GM19023 (cell line): ENCODE measurements at regions not wholly inside any gene's neighbourhood (a gene's known extent, or its start where the extent isn't known, plus 50 kb on each side); places are given as distances from the start of the nearest gene placed in this dataset.
"Not testable (repeated sequence)": the region's sequence is repeated elsewhere in the genome, so short reads cannot be mapped to it uniquely, and the experiment has no call there.

ENCODE experiments used
- ATAC-seq: cut with Tn5 transposase; IDR thresholded peaks from one replicate; pipeline ENCODE4 v1.9.1; 2021; ENCODE audit warnings: mild to moderate bottlenecking, moderate library complexity; ENCODE audit not compliant: unreplicated experiment

DNA sequence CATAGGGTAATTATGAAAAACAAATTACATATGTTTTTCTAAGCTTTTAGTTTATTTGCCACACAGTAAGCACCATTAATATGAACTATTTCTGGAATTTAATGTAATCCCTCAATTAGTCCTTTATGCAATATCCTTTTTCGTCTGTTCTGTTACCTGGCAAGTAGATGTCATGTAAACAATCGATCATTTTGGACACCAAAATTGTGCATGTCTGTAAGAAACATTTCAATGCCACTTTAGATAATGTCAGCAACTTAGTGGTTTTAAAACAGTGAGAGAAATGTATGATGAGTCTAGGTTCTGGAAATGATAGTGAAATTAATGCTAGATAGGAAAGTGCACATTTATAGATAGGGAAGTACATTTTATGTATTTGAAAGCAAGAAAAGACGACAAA lies 986.6 kb downstream of the ZPLD1 start:
- ATAC-seq: no peak

DNA sequence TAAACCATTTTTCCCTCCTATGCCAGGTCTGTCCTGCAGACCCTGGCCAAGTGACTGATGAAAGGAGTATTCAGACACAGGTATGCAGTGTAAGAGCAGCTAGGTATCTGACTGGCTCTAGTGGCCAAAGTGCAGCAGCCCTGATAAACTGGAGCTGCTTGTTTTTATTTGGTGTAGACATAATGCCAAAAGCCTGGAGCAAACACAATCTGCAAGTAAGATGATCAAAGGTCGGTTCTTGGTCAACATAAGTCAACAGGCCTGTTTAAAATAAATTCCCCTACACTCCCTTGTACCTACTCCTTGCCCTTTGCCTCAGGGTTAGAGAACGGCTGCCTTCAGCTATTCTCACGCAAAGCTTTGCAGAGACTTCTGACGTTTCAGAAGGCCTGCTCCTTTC lies 1003.1 kb downstream of the ZPLD1 start:
- ATAC-seq: no peak

DNA sequence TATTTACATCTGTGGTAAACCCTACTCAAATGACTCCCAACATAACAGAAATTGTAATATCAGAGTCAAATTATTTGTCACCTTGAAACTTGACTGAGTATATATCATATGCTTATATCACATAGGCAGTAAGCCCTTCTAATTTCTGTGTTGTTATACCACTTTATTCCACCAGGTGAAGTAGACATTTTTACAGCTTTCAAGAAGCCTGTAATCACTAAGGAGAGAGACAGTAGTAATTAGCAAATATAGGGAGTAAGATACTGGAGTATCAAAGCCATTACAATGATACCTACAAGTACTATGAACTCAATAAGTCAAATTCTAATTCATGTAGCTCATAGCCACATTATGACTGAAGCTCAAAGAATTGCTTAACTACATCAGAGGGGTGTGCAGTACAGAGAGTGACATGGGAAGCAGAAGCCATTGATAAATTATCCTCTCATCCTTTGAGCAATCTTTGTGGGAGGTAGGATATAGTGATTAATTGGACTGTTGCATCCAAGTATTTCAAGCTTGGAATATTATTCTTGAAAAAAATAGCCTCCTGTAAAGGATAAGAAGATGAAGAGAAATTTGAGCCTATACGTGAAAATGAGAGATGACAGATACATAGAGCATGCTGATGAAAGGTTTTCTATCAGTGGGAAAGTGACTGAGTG lies 1005.9 kb downstream of the ZPLD1 start:
- ATAC-seq: no peak

DNA sequence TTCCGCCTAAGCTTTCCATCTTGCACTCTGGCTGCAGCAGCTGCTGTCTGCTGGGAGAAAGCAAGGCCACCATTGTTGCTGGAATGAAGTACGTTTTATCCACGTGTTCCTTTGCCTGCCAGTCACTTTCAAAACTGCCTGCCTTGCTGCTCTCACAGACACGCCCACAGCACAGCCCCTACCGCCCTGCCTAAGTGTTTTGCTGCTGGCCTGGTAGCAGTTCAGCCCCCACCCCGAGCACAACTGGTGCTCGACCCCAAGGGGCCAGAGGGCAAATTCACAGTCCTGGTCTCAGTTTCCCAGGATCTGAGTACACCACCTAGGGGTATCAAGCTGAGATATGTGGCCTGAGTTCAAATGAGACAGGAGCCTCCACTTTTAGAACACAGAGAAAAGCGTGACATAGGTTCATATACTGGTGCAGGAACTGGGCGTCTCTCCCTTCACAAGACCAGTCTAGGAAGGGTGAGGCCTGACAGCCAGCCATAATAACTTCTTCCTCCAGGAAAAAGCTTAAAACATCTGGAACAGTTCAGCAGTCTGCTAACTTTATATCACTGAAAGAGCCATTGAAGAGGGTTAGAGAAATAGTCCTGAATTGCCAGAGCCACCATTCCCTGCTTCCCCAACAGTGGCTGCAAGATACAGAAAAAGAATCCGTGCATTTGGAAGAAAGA lies 1012.3 kb downstream of the ZPLD1 start:
- no peak for ATAC-seq

DNA sequence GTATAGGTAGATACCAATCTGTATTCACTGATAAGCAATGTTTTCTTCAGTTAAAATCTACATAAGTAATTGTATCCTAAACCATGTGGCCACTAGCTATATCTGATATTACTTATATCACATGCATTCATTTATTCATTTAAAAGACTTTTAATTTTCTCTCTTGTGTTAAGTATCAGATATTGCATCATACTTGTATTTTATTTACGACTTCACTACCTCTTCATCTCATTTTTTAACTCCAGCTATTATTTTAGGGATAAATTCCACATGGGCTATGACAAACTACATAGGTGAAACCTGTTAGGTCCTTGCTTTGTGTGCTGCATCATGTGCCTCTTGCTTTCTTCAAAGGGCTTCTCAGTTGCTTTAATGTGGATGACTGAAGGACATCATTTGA lies 1018.3 kb downstream of the ZPLD1 start:
- ATAC-seq: no peak

DNA sequence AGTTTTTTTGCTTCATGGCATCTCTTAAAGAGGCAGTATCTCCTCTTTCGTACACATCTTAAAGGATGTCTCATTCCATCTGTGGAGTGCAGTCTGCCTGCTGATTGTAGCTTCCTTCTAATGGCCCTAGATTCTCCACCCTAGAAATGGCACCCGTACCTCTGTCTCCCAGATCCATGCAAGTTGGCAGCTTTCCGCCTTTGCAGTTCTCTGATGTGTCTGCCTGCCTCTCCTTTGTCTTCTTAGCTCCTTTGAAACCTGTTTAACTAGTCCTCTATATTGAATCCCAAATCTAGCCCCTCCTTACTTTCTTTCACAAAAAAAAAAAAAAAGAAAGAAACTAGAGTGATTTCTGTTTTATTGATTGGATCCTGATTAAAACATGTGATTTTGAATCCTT lies 1025.0 kb downstream of the ZPLD1 start:
- no peak for ATAC-seq

DNA sequence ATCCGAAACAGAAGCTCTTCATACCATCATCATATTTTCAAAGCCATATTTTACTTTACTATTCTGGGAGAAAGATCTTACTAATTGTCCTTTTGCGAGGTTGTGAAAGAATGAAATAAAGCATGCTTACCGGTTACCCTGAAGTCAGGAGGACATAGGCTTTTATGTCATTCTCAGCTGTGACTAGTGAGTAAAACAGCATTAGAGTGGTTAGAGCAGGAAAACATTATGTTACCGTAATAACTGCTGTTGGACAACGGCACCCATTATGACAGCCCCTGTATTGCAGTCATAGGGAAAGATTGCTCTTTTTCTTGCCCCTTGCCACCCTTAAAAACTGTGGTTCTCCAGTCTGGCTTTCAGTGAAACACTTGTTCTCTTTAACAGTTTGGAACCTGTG lies 1035.7 kb downstream of the ZPLD1 start:
- ATAC-seq: no peak

DNA sequence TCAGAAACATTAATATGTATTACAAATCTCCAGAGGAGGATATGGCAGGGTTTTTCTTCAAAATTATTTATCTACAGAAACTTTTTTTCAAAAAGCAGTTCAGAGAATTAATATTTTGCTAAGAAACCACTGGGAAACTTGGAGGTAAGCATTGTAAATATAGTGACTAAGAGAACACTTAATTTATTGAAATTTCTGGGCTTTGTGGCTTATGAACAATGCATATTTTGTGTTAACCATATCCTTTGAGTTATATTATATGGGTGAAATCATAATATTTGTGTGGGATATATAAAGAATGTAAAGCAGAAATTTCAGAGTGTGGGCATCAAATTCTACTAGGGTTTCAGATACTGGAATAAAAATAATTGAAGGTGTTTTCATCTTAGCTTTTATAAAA lies 1059.2 kb downstream of the ZPLD1 start:
- ATAC-seq: no peak

DNA sequence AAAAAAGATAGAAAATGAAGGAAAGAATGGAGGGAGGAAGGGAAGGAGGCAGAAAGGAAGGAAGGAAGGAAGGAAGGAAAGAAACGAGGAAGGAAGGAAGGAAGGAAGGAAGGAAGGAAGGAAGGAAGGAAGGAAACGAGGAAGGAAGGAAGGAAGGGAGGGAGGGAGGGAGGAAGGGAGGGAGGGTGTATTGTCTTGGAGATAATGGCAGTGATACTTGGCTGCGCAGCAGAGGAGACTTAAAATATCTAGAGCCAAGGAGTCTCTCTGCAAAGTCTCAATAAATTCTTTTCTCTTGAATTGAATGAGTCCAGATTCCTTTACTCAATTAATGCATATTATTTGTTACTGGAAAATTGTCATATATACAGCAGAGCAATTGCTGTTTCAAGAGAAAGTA lies 1059.7 kb downstream of the ZPLD1 start:
- ATAC-seq: no peak

DNA sequence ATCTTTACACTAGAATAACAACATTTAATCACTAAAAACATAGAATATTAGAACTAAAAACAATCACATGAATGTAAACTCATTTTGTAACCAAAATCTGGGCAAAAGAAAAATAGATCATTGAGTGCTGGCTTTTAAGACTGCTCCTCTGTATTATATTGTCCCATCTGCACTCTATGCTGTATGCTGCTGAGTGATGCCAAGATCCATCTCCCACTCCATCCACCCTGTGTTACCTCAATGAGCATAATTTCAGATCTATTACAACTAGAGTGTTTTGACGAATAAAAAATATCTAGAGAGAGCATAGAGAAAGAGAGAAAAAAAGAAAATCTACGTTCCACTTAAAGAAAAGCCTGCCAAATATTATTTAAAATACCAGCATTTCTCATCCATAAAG lies 1060.4 kb downstream of the ZPLD1 start:
- no peak for ATAC-seq

DNA sequence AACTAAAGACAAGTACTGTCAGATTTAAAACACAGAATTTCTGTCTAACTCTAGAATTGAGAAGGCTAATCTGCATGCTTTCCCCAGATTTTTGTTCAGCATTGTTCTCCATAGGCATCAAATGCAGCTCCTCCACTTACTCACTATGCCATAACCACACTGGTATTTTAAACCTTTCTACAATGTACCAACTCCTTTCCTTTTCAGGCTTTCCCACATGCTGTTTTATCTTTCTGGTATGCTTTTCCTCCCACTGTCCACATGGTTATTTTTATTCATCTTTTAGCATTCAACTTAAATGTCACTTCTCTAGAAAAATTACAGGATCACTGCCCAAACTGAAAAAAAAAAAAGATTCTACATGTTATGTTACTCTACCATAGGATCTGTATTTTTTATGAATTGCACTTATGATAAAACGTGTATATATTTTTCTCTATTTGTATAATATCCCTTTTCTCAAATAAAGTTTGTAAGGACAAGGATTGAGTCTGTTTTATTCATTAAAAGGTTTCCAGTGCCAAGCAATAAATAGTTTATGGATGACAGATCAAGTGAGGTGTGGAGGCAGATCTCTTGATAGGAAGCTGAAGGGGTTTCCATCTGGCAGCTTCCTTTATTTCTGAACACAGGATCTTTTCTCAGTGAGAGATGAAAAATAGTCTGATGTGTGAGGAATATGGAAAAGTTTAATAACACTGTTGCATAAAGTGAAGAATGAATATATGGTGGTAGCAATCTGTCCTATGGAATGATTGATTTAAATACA lies 1064.5 kb downstream of the ZPLD1 start:
- ATAC-seq: no peak

DNA sequence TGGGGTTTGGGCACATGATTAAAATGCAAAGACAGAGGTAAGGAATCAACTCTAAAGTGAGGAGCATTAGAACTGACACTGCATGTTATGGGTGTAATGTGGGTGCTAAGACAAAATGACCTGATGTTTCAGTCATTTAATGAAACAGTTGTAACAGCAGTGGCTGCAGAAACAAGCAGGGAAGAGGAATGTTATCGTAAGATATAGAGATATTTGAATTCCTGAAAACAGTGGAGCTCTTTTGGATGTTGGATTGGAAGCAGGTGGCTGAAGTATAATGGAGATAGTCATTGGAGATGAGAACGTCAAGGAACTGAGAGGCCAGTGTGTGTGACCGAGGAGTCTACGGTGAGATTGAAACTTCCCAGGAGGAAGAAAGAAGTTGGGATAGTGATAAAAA lies 1065.2 kb downstream of the ZPLD1 start:
- no peak for ATAC-seq

DNA sequence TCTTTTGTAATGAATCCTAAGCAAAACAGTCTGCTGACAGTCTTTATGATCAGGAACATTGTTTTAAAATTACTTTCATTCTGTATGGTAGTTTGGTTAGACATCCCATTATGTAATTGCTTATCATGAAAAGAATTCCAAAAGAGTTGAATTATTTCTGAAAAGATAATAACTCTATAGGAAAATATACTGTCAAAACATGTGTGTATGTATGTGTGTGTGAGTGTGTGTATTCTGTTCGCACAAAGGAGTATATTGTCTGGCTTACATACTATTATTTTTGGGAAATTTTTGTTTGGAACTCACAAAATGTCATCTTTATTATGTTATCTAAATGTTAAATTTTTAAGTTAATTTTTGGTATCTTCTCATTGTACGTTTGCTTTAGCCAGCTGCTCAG lies 1075.9 kb downstream of the ZPLD1 start:
- ATAC-seq: no peak

DNA sequence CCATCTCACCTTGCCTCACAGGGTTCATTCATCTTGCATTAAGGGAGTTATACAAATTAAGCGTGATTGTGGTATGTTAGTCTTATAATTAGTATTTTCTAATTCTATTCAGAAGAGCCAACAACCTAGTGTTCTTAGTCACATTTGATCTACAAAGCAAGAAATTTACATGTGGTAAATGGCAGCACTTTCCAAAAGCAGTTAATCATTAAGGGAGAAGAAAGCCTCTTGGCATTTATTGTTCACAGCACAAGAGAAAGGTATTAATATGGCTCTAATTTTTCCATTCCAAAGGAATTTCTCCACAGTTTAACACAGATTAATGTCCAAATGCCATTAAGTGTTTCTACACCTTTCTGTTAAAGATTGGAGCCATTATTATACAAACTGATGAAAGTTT lies 1077.1 kb downstream of the ZPLD1 start:
- ATAC-seq: no peak

DNA sequence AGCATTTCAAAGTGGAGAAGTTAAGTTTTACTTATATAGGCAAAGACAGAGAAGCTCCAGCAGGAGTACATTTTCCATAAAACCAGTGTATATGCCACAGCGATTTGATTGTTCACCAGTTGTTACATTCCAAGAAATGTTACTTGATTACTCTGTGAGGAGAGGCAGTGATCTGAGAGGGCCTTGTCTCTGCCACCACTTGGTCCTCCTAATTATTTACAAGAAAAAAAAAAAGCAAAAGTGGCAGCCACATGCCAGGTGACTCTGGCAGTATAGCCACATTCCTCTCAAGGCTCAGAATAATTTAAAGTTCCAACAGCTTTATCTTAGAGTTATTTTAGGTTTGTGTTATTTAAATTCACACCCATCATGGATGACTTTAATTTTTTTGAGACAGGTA lies 1077.8 kb downstream of the ZPLD1 start:
- ATAC-seq: no peak

DNA sequence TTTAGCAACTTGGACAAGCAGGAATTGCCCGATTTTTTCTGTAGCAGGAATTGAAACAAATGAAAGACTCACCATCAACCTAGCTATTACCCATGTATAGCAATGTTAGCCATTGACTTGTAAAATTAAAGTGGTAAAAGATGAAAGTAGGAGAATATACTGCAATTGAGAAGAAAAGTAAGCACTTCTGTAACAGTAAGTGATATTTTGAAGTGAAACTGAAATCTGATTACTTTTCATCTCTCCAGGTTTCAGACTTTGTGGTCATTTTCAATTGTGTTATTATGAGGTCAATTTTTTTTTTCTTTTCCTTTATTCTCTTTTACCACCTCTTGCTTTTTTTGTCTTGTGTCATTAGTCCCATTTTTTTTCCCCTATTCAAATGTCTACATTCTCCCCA lies 1078.2 kb downstream of the ZPLD1 start:
- no peak for ATAC-seq

DNA sequence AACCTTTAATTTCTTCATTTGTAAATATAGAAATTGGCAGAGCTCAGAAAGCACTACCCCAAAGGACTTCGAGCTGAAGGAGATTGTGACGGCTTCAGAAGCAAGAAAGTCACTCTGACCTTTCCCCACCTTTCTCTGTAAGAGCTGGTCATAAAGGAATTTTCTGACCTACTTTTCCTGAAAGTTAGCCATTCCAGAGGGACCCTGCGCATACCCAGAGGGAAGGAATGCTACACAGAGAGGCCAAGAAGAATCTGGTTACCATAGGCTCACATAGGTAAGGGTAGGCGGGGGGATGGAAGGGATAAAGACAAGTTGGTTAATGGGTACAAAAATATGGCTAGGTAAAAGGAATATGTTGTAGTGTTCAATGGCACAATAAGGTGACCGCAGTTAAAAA lies 1080.3 kb downstream of the ZPLD1 start:
- no peak for ATAC-seq

DNA sequence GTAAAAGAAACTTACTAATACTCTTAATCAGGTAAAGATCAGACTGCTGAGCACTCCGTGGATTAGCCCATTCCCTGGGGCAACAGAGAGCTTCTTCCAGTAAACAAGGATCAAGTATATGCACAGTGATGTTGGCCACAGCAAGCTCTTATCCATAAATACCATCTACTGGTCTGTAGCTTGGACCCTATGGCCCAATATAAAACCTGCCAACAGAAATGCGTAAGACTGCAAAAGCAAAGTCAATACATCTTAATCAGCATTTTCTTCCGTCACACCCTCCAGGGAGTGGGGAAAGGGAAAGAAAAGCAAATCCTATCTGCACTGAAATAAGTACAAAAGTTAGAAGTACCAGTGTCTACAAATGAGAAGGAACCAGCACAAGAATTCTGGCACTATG lies 1082.1 kb downstream of the ZPLD1 start:
- no peak for ATAC-seq

DNA sequence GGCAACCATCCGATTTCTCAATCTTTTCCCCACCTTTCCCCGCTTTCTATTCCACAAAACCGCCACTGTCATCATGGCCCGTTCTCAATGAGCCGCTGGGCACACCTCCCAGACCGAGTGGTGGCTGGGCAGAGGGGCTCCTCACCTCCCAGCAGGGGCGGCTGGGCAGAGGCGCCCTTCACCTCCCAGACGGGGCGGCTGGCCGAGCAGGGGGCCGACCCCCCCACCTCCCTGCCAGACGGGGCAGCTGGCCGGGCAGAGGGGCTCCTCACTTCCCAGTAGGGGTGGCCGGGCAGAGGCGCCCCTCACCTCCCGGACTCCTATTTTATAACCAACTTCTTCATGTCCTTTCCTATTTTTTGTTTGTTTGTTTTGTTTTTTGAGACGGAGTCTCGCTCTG lies 1096.5 kb downstream of the ZPLD1 start:
- not testable (repeated sequence) for ATAC-seq

DNA sequence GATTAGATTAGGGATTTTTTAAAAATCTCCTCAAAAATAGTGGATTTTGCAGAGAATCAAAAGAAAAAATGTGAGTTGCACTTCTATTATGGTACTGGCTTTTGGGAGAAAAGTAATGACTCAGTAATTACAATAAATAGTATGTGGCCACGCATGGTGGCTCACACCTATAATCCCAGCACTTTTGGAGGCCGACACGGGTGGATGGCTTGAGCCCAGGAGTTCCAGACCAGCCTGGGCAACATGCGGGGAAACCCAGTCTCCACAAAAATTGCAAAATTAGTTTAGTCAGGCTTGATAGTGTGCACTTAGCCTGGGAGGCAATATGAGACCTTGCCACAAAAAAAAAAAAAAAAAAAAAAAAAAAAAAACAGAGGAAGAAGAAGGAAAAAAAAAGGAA lies 1098.2 kb downstream of the ZPLD1 start:
- ATAC-seq: no peak

DNA sequence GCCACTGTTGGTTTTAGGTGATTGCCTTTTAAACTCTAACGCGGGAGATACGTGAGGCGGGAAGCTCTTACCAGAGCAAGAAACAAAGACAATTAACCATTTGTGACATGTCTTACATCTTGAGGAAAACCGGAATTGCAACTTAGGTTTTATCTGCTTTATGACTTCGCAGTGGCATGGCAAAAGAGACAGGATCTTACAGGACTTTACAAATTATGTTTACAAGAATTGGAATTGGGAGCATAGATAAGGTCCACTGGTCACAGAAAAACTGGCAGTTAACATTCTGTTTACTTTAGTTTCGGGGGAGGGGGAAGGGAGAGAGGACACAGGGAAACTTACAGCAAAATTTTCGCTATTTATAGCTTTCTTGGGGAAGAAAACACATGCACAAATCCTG lies 1119.6 kb downstream of the ZPLD1 start:
- ATAC-seq: no peak

DNA sequence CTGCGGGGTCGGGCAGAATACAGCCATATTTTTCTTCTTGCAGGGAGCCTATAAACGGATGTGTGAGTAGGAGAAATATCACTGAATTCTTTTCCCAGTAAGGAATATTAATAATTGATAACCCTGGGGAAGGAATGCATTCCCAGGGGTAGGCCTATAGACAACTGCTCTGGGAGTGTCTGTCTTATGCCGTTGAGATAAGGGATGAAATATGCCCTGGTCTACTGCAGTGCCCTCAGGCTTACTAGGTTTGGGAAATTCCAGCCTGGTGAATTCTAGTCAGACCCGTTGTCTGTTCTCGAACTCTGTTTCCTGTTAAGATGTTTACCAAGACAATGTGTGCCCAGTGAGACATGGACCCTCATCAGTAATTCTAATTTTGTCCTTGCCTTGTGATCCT lies 1129.3 kb downstream of the ZPLD1 start:
- ATAC-seq: not testable (repeated sequence)
